ENCODE measurements at regions not wholly inside any gene's neighbourhood (a gene's known extent, or its start where the extent isn't known, plus 50 kb on each side); places are given as distances from the start of the nearest gene placed in this dataset.

DNA sequence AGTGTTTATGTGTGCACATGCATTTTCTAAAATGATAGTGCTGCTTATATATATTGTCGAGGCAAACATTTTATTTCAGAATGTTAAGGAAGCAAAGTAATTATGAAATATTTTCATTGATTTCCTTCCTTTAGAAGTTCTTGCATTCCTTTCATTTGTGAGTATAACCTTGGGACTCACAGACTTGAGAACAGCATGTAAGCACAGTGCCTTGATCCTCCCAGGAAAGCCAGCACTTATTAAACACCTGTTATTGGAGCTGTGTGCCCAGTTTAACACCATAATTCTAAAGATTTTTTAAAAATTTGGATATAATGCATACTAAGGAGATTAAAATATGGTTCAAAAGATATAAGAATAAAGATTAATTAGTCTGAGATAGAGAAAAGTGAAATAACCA is 554.4 kb upstream of the FAM98A start:
- TF ChIP-seq, protein P1, sequence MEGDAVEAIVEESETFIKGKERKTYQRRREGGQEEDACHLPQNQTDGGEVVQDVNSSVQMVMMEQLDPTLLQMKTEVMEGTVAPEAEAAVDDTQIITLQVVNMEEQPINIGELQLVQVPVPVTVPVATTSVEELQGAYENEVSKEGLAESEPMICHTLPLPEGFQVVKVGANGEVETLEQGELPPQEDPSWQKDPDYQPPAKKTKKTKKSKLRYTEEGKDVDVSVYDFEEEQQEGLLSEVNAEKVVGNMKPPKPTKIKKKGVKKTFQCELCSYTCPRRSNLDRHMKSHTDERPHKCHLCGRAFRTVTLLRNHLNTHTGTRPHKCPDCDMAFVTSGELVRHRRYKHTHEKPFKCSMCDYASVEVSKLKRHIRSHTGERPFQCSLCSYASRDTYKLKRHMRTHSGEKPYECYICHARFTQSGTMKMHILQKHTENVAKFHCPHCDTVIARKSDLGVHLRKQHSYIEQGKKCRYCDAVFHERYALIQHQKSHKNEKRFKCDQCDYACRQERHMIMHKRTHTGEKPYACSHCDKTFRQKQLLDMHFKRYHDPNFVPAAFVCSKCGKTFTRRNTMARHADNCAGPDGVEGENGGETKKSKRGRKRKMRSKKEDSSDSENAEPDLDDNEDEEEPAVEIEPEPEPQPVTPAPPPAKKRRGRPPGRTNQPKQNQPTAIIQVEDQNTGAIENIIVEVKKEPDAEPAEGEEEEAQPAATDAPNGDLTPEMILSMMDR (IDR thresholded peaks at IDR 0.05), result no peak
- Mint-ChIP-seq H3K27ac (no peak overlapping the region), H3K27me3 (ENCODE audit: low read depth in 3 of 3) (peaks cover 0 to 1% (median 0%) of the 10 kb centered on the region in 3 donors), H3K4me1 (no peaks in the 10 kb centered on the region), H3K9me3 (peaks cover 1 to 13% (median 6%) of the 10 kb centered on the region in 7 donors), H3K4me3 (no peak overlapping the region), H3K36me3 (no peaks in the 10 kb centered on the region)
- Histone ChIP-seq H3K36me3 (replicated peaks in 1 of 2; ENCODE audit: control insufficient read depth in 1 of 2, insufficient read depth in 2 of 2, low read length in 2 of 2) (no peaks in the 10 kb centered on the region), H3K4me2 (replicated peaks; ENCODE audit: extremely low read depth, low read length, poor library complexity, severe bottlenecking) (no peak overlapping the region), H2AFZ (ENCODE audit: insufficient read depth, low read depth, low read length, poor library complexity, severe bottlenecking) (no peak overlapping the region), H3K4me1 (ENCODE audit: control insufficient read depth in 1 of 2, insufficient read depth in 2 of 2, low read length in 2 of 2) (no peaks in the 10 kb centered on the region), H3K79me2 (ENCODE audit: insufficient read depth, low read length) (no peaks in the 10 kb centered on the region), H3K9me3 (replicated peaks in 1 of 2; ENCODE audit: control insufficient read depth in 1 of 2, insufficient read depth in 1 of 2, low read length in 2 of 2) (peaks cover 0 to 8% of the 10 kb centered on the region in 2 donors), H3K27me3 (ENCODE audit: control insufficient read depth in 2 of 2, insufficient read depth in 2 of 2, low read length in 2 of 2) (no peaks in the 10 kb centered on the region), H3K9ac (ENCODE audit: insufficient read depth, low read length, poor library complexity, severe bottlenecking) (no peak overlapping the region), H3K27ac (ENCODE audit: low read depth in 1 of 2, low read length in 2 of 2) (no peak overlapping the region), H3K4me3 (replicated peaks in 1 of 3; ENCODE audit: low read depth in 2 of 3, low read length in 3 of 3) (no peak overlapping the region), H4K20me1 (ENCODE audit: insufficient read depth, low read length) (no peaks in the 10 kb centered on the region)
- WGBS (ENCODE audit: insufficient coverage), result no CpG with 5 or more reads among the region's 1 CpG
- no peak for DNase-seq
- intact Hi-C loops (cut with micrococcal nuclease), result no loop called here

DNA sequence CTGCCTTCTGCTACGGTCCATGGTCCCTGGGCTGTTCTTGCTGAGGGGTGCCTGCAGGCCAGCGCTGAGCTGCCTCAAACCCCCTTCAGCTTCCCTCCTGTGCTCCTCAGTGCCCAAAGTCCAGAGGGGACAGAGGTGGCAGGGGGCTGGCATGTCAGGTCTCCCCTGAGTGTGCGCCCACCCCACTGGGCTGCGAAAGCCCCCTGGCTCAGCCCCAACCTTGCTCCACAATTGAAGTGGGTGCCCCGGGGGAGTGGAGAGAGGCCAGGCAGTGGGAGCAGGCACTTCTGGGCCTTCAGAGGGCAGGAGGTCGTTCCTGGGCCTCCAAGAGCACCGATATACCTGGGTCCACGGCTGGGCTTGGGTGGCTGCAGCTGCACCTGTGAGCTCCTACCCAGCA is 548.7 kb upstream of the FAM98A start:
- Histone ChIP-seq H3K36me3 (replicated peaks in 1 of 2; ENCODE audit: control insufficient read depth in 1 of 2, insufficient read depth in 2 of 2, low read length in 2 of 2) (no peaks in the 10 kb centered on the region), H3K4me3 (replicated peaks in 1 of 3; ENCODE audit: low read depth in 2 of 3, low read length in 3 of 3) (no peak overlapping the region), H3K9ac (ENCODE audit: insufficient read depth, low read length, poor library complexity, severe bottlenecking) (no peak overlapping the region), H4K20me1 (ENCODE audit: insufficient read depth, low read length) (no peaks in the 10 kb centered on the region), H3K79me2 (ENCODE audit: insufficient read depth, low read length) (no peaks in the 10 kb centered on the region), H2AFZ (ENCODE audit: insufficient read depth, low read depth, low read length, poor library complexity, severe bottlenecking) (no peak overlapping the region), H3K27ac (ENCODE audit: low read depth in 1 of 2, low read length in 2 of 2) (no peak overlapping the region), H3K9me3 (replicated peaks in 1 of 2; ENCODE audit: control insufficient read depth in 1 of 2, insufficient read depth in 1 of 2, low read length in 2 of 2) (peaks cover 19 to 22% of the 10 kb centered on the region in 2 donors), H3K27me3 (ENCODE audit: control insufficient read depth in 2 of 2, insufficient read depth in 2 of 2, low read length in 2 of 2) (no peaks in the 10 kb centered on the region), H3K4me2 (replicated peaks; ENCODE audit: extremely low read depth, low read length, poor library complexity, severe bottlenecking) (no peak overlapping the region), H3K4me1 (ENCODE audit: control insufficient read depth in 1 of 2, insufficient read depth in 2 of 2, low read length in 2 of 2) (no peaks in the 10 kb centered on the region)
- no peak overlapping the region for H3K4me3 Mint-ChIP-seq
- DNase-seq, result no peak
- no peaks in the 10 kb centered on the region for H3K4me1 Mint-ChIP-seq
- WGBS (ENCODE audit: insufficient coverage), result 89% methylated on average over 6 of the region's 8 CpGs
- peaks cover 7 to 30% (median 16%) of the 10 kb centered on the region in 7 donors for H3K9me3 Mint-ChIP-seq
- H3K27ac Mint-ChIP-seq, result no peak overlapping the region
- H3K27me3 Mint-ChIP-seq (ENCODE audit: low read depth in 3 of 3), result peaks cover 0 to 1% (median 0%) of the 10 kb centered on the region in 3 donors
- TF ChIP-seq, protein P1 (IDR thresholded peaks at IDR 0.05), result no peak
- intact Hi-C loops (cut with micrococcal nuclease), result no loop called here
- H3K36me3 Mint-ChIP-seq, result no peaks in the 10 kb centered on the region

All from CD14-positive monocyte (primary cell).